Activated T-helper 1 cell treated with anti-CD3 and anti-CD28 coated beads, Interleukin-12 subunit alpha, Interleukin-12 subunit beta, Interleukin-2, Interleukin-4 antibody, amounts not matched to agents 30 ng/mL and 10 ng/mL and 1 ng/mL, durations not matched to agents 14 hours and 24 hours and 36 hours (primary cell): ENCODE measurements at regions not wholly inside any gene's neighbourhood (a gene's known extent, or its start where the extent isn't known, plus 50 kb on each side); places are given as distances from the start of the nearest gene placed in this dataset.

ENCODE experiments used
- DNase-seq: peaks from one replicate; pipeline ENCODE4 v3.0.0; 2021; ENCODE audit warnings: low spot score
- H3K27ac Mint-ChIP-seq: one replicate; pipeline ENCODE4 v1.8.0; 2021; ENCODE audit warnings: mild to moderate bottlenecking, mixed read lengths
- H3K27me3 Mint-ChIP-seq: one replicate; pipeline ENCODE4 v1.8.0; 2022; ENCODE audit warnings: mild to moderate bottlenecking, moderate library complexity, mixed read lengths; ENCODE audit not compliant: insufficient read depth
- H3K36me3 Mint-ChIP-seq: one replicate; pipeline ENCODE4 v1.8.0; 2021; ENCODE audit warnings: low read depth, mixed read lengths
- H3K4me1 Mint-ChIP-seq: one replicate; pipeline ENCODE4 v1.8.0; 2021; ENCODE audit warnings: low read depth, mixed read lengths
- H3K4me3 Mint-ChIP-seq: one replicate; pipeline ENCODE4 v1.8.0; 2021; ENCODE audit warnings: mild to moderate bottlenecking, moderate library complexity, mixed read lengths
- H3K9me3 Mint-ChIP-seq: one replicate; pipeline ENCODE4 v1.8.0; 2021; ENCODE audit warnings: mixed read lengths
- intact Hi-C: fragments of 100-400 bp; cut with micrococcal nuclease; formaldehyde crosslinking; loops from one replicate; pipeline ENCODE4 v1.15.1; 2024

DNA sequence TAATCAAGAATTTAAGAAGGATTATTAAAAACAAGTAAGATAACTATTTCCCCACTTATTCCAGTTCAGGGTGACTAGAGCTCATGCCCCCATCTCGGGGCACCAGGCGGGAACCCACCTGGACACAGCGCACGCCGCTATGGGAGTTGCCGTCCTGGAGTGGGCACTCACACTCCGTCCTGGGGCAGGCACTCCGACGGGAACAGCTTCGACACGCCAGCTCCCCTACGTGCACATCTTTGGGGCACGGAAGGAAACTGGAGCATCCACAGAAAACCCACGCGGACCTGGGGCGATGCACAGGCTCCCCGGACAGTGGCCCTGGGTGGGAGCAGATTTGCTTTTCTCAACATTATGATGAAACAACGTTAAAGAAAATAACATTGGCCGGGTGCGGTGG lies 52.0 kb upstream of the GATA5 start:
- H3K36me3 Mint-ChIP-seq = no peaks in the 10 kb centered on the region
- peaks cover 13% of the 10 kb centered on the region for H3K4me1 Mint-ChIP-seq
- DNase-seq = no peak
- H3K9me3 Mint-ChIP-seq = no peaks in the 10 kb centered on the region
- intact Hi-C loops = no loop called here
- H3K4me3 Mint-ChIP-seq = no peak overlapping the region
- no peak overlapping the region for H3K27ac Mint-ChIP-seq
- H3K27me3 Mint-ChIP-seq = peaks cover 5% of the 10 kb centered on the region

DNA sequence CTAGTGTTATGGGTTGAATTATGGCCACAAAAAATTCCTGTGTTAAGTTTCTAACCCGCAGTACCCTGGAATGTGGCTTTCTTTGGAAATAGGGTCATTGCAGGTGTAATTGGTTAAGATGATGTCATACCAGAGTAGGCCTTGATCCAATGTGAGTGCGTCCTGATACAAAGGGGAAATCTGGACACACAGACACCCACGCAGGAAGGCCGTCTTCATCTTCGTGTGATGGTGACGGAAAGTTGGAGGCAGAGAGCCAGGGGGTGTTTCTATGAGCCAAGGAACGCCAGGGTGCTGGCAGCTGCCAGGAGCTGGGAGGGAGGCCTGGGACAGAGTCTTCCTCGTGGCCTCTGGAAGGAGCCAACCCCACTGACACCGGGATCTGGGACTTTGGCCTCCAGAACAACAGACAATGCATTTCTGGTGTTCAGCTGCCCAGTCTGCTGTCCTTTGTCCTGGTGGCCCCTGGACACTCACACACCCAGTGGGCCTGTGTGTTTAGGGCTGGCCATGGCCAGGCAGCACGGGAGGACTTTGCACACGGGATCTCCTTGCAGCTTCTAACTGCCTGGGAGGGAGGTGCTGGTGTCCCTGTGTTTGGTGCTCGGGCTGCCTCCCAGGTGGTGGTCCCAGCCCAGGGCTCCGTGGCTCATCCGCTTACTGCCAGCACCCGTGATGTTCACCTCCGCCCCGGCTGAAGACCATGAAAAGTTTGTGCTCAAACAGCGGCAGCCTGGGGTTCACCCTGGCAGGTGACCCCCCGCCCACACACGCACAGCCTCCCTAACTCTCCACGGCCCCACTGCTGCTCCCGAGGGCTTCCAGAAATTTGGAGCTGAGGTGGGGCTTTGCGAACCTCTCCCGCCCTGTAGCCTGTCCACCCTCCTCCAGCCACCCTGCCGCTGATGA lies 53.4 kb upstream of the GATA5 start:
- Mint-ChIP-seq H3K4me3 (no peak overlapping the region), H3K36me3 (no peaks in the 10 kb centered on the region), H3K4me1 (no peaks in the 10 kb centered on the region), H3K27me3 (no peaks in the 10 kb centered on the region), H3K9me3 (no peaks in the 10 kb centered on the region), H3K27ac (no peak overlapping the region)
- intact Hi-C loops = no loop called here
- no peak for DNase-seq

DNA sequence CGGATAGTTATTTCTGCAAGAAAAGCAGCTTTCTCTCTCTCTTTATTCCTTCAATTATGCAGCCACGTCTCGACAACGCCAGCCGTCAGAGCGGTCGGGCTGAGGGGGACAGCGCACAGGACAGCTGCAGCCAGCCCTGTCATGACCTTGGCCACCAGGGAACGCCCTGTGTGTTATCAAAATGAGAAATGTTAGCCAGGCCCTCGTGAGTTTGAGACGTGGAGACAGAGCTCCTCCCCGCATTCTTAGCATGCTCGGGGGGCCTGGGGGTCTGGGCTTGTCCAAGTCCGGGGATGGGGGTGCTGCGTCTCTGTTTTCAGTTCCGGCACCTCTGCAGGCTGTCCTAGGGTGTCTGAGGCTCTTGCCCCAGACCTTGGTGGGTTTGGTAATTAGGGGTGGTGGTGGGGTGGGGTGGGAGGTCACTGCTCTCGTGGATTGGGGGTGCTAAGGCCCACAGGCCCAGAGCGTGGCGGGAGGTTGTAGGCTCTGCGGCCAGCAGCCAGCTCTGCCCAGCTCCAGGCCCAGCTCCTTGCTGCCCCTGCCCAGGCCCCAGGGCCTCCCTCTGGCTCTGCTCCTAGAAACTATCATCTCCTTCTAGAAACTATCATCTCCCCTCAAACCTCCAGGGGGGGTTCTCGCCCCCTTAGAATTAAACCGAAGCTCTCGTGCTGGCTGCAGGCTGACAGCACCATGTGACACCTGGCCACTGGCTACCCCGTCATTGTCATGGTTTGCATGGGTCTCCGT lies 54.3 kb upstream of the GATA5 start:
- DNase-seq = no peak
- Mint-ChIP-seq H3K4me1 (no peaks in the 10 kb centered on the region), H3K36me3 (no peaks in the 10 kb centered on the region), H3K27ac (no peak overlapping the region), H3K4me3 (no peak overlapping the region), H3K27me3 (no peaks in the 10 kb centered on the region), H3K9me3 (no peaks in the 10 kb centered on the region)
- intact Hi-C loops = no loop called here

- no peak for DNase-seq
- H3K4me1 Mint-ChIP-seq = no peaks in the 10 kb centered on the region
- no peak overlapping the region for H3K4me3 Mint-ChIP-seq
- H3K27ac Mint-ChIP-seq = no peak overlapping the region
- no peaks in the 10 kb centered on the region for H3K27me3 Mint-ChIP-seq
- intact Hi-C loops = no loop called here
- no peaks in the 10 kb centered on the region for H3K9me3 Mint-ChIP-seq
- H3K36me3 Mint-ChIP-seq = no peaks in the 10 kb centered on the region
These were observed 54.8 kb upstream of the GATA5 start for GRCh38 chr20:62530643-62531032.

- no peaks in the 10 kb centered on the region for H3K4me1 Mint-ChIP-seq
- intact Hi-C loops = no loop called here
- DNase-seq = no peak
These were observed 55.4 kb upstream of the GATA5 start for GRCh38 chr20:62531046-62531838.

DNA sequence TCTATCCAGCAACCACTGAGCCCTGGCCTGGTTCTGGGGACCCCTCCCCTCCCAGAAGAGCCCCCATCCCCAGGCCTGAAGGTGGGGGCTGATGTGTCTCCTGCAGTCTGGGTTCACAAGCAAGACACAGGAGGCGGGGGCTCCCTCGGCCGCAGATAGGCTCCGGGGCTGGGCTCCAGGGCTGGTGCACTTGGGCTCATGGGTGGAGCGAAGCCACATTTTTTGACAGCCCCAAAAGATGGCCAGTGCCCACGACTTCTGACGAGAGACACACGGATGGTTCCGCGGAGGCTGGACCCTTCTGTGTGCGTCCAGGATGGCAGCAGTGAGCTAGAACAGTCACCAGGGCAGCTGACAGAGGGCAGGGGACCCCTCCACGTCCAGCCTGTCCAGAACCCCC lies 57.1 kb upstream of the GATA5 start:
- Mint-ChIP-seq H3K27me3 (no peaks in the 10 kb centered on the region), H3K4me1 (no peaks in the 10 kb centered on the region), H3K36me3 (no peaks in the 10 kb centered on the region), H3K27ac (no peak overlapping the region), H3K9me3 (no peaks in the 10 kb centered on the region), H3K4me3 (no peak overlapping the region)
- no peak for DNase-seq
- intact Hi-C loops = no loop called here

More at GRCh38 chr20:62531046-62531838, 55.4 kb upstream of the GATA5 start:
- no peaks in the 10 kb centered on the region for H3K9me3 Mint-ChIP-seq
- no peak overlapping the region for H3K27ac Mint-ChIP-seq
- no peaks in the 10 kb centered on the region for H3K36me3 Mint-ChIP-seq
- no peaks in the 10 kb centered on the region for H3K27me3 Mint-ChIP-seq
- no peak overlapping the region for H3K4me3 Mint-ChIP-seq

DNA sequence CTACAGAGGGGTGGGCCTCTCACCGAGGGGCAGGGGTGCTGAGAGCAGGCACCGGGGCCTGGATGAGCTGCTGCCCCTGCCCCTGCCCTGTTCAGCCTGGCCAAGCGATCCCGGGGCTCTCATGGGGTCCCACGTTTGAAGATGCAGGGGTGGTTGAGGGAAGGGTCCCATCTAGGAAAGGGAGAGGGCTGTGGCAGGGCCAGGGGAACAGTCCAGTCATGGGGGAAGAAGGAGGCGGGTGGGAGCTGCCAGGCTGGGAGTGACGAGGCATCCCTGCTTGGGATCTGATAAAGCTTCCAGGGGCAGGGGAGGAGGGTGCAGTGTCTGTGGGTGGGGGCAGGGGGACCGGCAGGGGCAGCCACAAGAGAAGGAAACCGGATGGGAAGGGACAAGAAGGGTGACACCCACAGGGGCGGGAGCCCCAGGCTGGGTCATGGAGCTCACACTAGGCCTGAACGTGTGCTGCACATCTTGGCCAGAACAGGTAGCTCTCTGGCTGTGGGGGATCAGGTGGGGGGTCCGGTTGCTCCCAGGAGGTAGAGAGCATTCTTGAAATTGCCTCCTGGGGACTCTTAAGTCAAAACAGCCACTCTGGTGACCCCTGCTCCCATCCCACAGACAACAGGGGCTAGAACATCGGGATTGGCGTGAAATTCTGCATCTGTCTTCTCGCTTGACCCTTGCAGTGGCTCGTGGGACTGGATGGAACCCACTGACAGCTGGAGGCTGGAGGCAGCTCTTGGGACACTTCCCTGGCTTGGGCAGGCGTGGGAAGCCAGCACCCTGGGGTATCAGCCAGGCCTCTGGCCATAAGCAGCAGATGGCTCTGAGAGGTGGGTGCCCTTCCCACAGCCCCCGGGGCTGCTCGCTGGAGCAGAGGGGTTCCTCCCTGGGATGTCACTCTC lies 58.0 kb upstream of the GATA5 start:
- intact Hi-C loops = no loop called here
- H3K9me3 Mint-ChIP-seq = no peaks in the 10 kb centered on the region
- no peak for DNase-seq
- no peak overlapping the region for H3K27ac Mint-ChIP-seq
- no peaks in the 10 kb centered on the region for H3K36me3 Mint-ChIP-seq
- no peaks in the 10 kb centered on the region for H3K4me1 Mint-ChIP-seq
- no peak overlapping the region for H3K4me3 Mint-ChIP-seq
- H3K27me3 Mint-ChIP-seq = no peaks in the 10 kb centered on the region

GRCh38 chr20:62534526-62535221 lies 58.9 kb upstream of the GATA5 start:
- H3K4me3 Mint-ChIP-seq = no peak overlapping the region
- no peaks in the 10 kb centered on the region for H3K4me1 Mint-ChIP-seq
- no peaks in the 10 kb centered on the region for H3K27me3 Mint-ChIP-seq
- no peaks in the 10 kb centered on the region for H3K36me3 Mint-ChIP-seq
- DNase-seq = no peak
- H3K9me3 Mint-ChIP-seq = no peaks in the 10 kb centered on the region
- no peak overlapping the region for H3K27ac Mint-ChIP-seq
- intact Hi-C loops = no loop called here

- intact Hi-C loops = no loop called here
- no peak for DNase-seq
- Mint-ChIP-seq H3K9me3 (no peaks in the 10 kb centered on the region), H3K27me3 (no peaks in the 10 kb centered on the region), H3K36me3 (no peaks in the 10 kb centered on the region), H3K4me3 (no peak overlapping the region), H3K27ac (no peak overlapping the region), H3K4me1 (no peaks in the 10 kb centered on the region)
These were observed 59.6 kb upstream of the GATA5 start for GRCh38 chr20:62535282-62535811.

DNA sequence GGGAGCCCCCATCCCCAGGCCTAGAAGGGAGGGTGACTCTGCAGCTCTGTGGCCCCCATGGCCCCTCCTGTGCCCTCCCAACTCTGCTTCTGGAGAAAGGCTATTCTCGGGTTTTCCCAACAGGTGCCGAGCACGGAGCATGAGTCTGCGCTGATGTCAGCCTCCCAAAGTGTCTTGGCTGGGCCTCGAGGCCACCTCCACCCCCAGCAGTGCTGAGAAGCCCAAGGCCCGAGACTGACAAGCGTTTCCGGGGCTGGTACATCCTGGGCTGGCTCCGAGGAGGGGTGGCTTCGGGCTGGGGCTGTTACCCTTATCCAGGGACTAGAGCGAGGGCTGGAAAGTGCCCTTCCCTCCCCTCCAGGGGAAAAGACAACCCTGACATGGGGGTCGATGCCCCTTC lies 60.2 kb upstream of the GATA5 start:
- no peaks in the 10 kb centered on the region for H3K36me3 Mint-ChIP-seq
- intact Hi-C loops = no loop called here
- no peaks in the 10 kb centered on the region for H3K27me3 Mint-ChIP-seq
- no peak for DNase-seq
- H3K9me3 Mint-ChIP-seq = no peaks in the 10 kb centered on the region
- H3K4me1 Mint-ChIP-seq = no peaks in the 10 kb centered on the region
- no peak overlapping the region for H3K27ac Mint-ChIP-seq
- H3K4me3 Mint-ChIP-seq = no peak overlapping the region

DNA sequence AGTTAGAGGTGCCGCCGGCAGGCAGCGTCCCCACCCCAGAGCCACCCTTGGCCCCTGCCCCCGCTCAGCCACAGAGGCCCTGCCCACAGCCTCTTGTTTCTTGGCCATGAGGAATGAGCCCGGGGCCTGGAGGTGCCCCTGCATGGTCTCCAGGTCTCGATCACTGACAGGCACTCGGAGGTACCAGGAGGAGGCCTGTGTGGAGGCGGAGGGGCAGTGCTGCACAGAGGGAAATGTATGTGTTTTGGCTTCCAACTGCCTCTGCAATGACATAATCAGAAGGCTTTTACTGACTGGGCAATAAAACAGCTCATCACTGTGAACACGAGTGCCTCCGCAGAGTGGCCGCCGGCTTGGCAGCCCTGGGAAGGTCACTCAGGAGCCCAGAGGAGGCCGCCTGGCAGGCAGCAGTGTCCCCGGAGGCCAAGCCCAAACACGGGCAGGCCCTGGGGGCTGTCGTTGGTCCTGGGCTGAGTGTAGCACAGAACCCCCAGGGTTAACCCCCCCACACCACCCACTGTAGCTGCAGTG lies 61.1 kb upstream of the GATA5 start:
- no peaks in the 10 kb centered on the region for H3K9me3 Mint-ChIP-seq
- no peaks in the 10 kb centered on the region for H3K36me3 Mint-ChIP-seq
- H3K4me3 Mint-ChIP-seq = no peak overlapping the region
- H3K27me3 Mint-ChIP-seq = no peaks in the 10 kb centered on the region
- intact Hi-C loops = no loop called here
- no peaks in the 10 kb centered on the region for H3K4me1 Mint-ChIP-seq
- no peak for DNase-seq
- no peak overlapping the region for H3K27ac Mint-ChIP-seq
